GM19328 (cell line): ENCODE measurements at regions not wholly inside any gene's neighbourhood (a gene's known extent, or its start where the extent isn't known, plus 50 kb on each side); places are given as distances from the start of the nearest gene placed in this dataset.

Source experiments
- ATAC-seq: cut with Tn5 transposase; IDR thresholded peaks from one replicate; pipeline ENCODE4 v1.9.1; 2021; ENCODE audit warnings: mild to moderate bottlenecking, moderate library complexity; ENCODE audit not compliant: unreplicated experiment

GRCh38 chr10:44301781-44302355 is 83.0 kb downstream of the CXCL12 start:
- ATAC-seq, result no peak

GRCh38 chr10:44300666-44301649 is 83.9 kb downstream of the CXCL12 start:
- peak; percentile 59 for ATAC-seq

DNA sequence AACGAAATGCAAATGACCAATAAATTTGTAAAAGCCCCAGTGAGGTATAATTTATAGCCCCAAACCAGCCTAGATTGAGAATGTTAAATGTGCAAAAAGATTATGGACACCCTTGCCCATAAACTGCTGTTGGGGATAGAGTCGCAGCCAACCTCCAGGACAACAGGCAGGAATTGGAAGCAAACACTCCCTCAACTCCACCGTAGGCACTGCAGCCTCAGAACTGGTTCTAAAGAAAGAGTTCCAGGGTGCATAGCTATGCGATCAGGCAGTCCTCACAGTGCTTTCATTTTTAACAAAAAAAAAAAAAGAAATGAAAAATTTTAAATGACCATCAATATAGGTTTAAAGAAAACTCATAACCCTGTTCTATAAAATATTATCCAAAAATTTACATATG is 86.2 kb downstream of the CXCL12 start:
- no peak for ATAC-seq

DNA sequence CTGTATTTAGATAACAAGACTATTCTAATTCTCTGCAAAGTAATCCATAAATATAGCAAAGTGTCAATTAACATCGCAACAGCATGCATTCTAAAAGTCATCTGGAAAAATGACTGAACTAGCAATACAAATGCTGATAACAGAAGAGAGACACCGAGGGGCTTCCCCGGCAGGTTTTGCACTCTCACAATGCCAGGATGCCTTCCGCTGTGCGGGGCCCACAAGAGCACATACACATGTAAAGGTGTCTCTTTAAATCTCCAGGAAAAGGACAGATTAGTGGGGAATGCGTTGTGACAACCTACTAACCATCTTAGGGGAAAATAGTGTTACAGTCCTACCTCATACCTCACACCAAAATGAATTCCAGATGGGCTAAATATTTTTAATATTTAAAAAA is 86.9 kb downstream of the CXCL12 start:
- ATAC-seq, result no peak

- no peak for ATAC-seq
These were observed 89.2 kb downstream of the CXCL12 start for GRCh38 chr10:44295644-44296241.

GRCh38 chr10:44294726-44295412 is 90.0 kb downstream of the CXCL12 start:
- no peak for ATAC-seq

GRCh38 chr10:44293842-44294241 is 91.1 kb downstream of the CXCL12 start:
- ATAC-seq, result no peak

- no peak for ATAC-seq
These were observed 91.6 kb downstream of the CXCL12 start for GRCh38 chr10:44293306-44293778.

GRCh38 chr10:44292390-44293002 is 92.4 kb downstream of the CXCL12 start:
- no peak for ATAC-seq

GRCh38 chr10:44291091-44291490 is 93.8 kb downstream of the CXCL12 start:
- no peak for ATAC-seq

GRCh38 chr10:44289125-44289524 is 95.8 kb downstream of the CXCL12 start:
- no peak for ATAC-seq

DNA sequence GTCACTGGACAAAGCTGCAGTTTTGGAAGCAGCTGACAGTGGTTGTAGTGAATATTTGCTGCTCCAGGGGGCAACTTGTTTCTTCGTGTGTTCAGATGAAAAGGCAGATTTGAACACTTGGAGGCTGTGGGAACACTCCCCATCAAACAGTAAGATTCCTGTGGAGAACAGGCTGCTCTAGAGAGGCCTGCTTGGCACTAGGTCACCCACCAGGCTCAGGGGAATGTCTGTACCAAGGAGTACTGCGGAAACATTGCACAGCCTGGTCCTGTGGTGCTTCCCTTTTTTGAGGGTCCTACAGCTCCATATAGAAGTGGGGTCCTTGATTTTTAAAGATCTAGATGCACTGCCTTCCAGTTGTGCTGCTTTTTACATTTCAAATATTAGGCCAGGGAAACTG is 97.5 kb downstream of the CXCL12 start:
- no peak for ATAC-seq

DNA sequence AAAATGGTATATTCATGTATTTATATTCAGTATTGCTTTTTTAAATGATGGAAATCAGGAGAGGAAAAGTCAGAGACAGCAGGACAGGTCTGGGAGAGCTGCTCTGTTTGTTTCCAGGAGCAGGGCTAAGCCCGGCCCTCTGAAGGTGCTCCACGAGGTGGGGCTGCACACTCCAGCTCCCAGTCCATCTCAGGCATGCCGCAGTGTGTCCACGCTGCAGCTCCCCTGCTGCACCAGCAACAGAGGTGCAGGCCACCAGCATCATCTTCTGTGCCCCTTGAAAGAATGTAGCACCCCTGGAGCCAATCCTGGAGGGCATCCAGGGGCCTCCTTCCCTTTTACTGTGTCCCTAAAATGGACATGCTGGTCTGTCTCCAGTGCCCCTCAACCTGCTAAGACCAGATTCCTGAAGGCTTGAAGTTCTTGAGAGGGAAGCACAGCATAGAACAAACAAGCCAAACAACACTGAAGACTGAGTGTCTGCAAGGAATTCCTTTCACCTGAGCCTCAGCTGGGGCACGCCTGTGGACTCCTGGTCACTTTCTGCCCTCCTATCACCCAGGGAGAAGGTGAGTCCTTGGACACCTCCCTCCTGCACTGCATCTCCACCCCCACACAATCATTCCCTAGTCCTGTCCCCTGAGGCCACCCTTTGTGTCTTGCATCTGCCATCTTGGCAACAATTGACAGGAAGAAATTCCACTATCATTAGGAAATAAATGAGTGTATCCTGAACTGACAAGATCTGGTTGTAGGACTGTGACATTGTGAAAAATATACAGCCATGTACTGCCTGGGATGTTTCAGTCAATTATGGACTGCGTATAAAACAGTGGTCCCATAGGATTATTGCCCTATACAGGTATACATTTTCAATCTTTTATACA is 100.5 kb downstream of the CXCL12 start:
- no peak for ATAC-seq

- no peak for ATAC-seq
These were observed 102.1 kb downstream of the CXCL12 start for GRCh38 chr10:44282626-44283300.

- ATAC-seq, result no peak
These were observed 103.2 kb downstream of the CXCL12 start for GRCh38 chr10:44281662-44282061.

DNA sequence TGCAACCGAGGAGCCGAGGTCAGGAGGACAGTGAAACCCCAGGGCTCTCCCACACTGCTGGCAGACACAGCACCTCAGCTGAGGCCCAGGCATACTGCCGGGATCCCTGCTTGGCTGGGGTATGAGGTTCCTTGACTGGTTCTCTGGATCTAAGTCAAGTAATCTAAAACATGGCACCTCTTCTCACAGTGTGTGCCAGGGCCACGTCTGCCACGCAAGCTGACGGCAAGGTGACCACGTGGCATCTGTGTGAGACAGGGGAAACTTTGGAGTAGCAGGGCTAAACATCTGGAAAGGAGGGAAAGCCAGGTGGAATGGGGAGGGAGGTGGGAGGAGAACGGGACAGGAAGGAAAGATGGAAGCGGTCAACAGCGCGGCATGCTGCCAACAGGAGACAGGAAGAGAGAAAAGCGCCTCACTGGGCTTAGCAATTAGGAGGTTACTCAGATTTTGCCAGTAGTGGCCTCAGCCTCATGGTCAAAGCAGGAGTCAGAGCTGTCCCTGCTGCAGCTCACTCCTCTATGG is 103.7 kb downstream of the CXCL12 start:
- ATAC-seq, result no peak

DNA sequence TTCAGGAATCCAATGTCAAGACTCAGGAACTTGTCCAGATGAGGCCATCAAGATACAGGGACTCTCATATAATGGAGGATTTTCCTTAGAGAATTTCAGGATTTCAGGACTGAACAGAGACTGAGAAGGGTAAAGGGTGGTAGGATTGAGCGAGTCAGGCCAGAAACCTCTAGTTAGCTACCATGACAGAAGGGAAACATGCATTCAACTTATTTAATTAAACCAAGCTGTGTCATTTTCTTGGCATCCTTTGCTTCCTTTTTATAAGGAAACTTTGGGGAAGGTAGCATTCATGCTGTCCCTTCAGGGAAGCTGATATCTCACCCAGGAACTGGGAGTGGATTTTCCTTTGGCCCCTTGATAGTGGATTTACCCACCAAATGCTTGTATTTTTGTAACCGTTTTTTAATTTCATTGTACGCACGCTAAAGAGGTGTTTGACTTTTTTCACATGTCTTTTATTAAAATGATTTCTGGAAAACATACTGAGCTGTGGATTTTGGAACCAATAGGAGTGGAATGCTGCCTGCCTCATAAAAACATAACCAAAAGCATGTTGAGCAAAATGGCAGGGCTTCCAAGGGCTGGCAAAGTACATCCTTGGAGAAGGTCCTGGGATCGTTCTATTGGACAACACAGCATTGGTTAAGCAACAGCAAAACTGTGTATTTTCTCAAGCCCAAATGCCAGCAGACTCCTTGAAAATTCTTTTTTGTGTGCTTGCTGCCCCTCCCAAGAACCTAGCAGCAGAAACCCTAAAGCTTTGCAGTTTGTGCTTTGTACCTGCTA is 104.5 kb downstream of the CXCL12 start:
- ATAC-seq, result no peak
